ENCODE measurements at regions not wholly inside any gene's neighbourhood (a gene's known extent, or its start where the extent isn't known, plus 50 kb on each side); places are given as distances from the start of the nearest gene placed in this dataset.

GRCh38 chr20:6711951-6712649 lies 55.4 kb upstream of the BMP2 start:
- TF ChIP-seq YY1 (IDR thresholded peaks at IDR 0.05; ENCODE audit: insufficient read depth, insufficient read length), result no peak
- no peak for TF ChIP-seq SUZ12 (IDR thresholded peaks at IDR 0.05; ENCODE audit: extremely low read depth, insufficient read depth, insufficient read length)

All from NT2/D1 (cell line).